HG03558 (cell line): ENCODE measurements at regions not wholly inside any gene's neighbourhood (a gene's known extent, or its start where the extent isn't known, plus 50 kb on each side); places are given as distances from the start of the nearest gene placed in this dataset.
A peak's percentile ranks its signal among the peaks of the same experiment; 100 is the strongest.

Experiments used
- ATAC-seq: cut with Tn5 transposase; IDR thresholded peaks from one replicate; pipeline ENCODE4 v1.9.1; 2021; ENCODE audit warnings: moderate number of reproducible peaks; ENCODE audit not compliant: unreplicated experiment; ENCODE audit errors: extremely low read depth

- ATAC-seq, result no peak
Observed at GRCh38 chr2:35415282-35415681, 940.3 kb upstream of the CRIM1 start.

DNA sequence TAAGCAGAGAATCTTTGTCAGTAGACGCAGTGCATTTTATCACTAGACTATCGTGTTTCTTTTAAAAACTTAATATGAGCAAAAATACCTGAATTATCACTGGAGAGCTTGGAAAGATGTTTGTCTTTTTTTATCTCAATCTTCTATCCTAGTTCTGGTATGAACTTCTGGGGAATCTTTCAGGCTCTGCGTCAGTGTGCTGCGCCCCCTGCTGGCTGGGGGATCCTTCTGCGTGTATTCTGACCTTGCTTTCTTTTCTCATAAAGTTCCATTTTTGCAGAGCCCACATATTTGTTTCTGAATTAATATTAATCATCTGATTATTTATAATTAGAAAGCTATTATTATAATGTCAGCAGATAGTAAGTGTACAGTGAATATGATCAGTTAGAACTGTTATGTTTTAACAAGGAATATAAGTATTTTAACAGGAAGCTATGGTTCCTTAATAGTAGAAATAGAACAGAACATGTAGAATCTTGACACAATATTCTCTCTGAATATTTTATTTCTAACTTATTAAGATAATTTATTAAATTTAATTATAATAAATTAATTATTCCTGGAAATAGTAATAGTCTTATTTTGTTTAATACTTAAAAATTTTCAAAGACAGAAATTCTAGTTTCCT is 945.0 kb upstream of the CRIM1 start:
- ATAC-seq, result peak; percentile 57

DNA sequence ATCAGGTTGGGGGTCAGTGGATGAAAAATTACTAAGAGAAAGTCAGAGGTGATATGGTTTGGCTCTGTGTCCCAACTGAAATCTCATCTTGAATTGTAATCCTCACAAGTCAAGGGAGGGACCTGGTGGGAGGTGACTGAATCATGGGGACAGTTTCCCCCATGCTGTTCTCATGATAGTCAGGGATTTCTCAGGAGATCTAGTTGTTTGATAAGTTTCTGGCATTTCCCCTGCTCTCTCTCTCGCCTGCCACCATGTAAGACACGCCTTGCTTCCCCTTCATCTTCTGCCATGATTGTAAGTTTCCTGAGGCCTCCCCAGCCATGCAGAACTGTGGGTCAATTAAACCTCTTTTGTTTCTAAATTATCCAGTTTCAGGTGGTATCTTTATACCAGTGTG is 945.8 kb upstream of the CRIM1 start:
- no peak for ATAC-seq

GRCh38 chr2:35408320-35408719 is 947.3 kb upstream of the CRIM1 start:
- ATAC-seq, result no peak

GRCh38 chr2:35391736-35392442 is 963.7 kb upstream of the CRIM1 start:
- no peak for ATAC-seq

- no peak for ATAC-seq
Observed at GRCh38 chr2:35378791-35379190, 976.8 kb upstream of the CRIM1 start.

DNA sequence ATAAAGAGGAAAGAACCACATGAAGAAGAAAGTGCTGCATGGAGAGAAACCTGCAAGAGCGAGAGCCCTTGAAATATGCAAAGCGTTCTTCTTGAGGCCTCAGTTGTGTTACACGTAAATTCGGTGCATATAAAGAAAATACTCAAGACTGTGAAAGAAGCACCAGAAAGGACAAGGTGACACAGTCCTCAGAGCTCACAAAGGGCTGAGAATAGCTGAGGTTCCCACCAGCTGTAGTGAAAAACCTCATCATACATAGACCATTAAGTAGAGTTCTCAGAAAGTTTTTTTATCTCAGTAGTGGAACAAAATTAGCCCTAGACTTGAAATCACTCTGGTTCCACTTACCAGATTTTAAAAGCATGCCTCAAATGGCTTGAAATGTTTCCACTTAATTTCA is 980.7 kb upstream of the CRIM1 start:
- ATAC-seq, result no peak

GRCh38 chr2:35365859-35366258 is 989.7 kb upstream of the CRIM1 start:
- ATAC-seq, result no peak

- no peak for ATAC-seq
Observed at GRCh38 chr2:35356332-35356731, 999.2 kb upstream of the CRIM1 start.

- no peak for ATAC-seq
Observed at GRCh38 chr2:35355056-35355455, 1000.5 kb upstream of the CRIM1 start.

GRCh38 chr2:35347561-35347960 is 1008.0 kb upstream of the CRIM1 start:
- ATAC-seq, result no peak

- no peak for ATAC-seq
Observed at GRCh38 chr2:35343135-35343534, 1012.4 kb upstream of the CRIM1 start.

DNA sequence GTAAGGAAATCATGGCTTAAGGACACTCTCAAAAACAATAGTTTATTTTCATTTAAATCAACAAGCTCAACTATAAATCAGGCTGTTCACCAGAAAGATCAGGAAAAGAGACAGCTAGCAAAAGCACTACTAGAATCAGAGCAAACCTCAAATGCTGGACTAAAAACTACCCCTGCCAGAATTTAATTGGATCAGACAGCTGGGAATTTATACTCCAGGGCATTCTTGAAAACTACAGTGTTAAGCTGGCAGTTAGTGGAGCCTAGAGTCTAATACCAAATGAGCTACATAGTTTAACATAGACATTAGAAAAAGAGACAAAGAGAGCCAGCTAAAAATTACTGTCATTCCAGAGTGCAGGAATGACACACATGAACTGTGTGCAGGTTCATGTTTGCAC is 1016.4 kb upstream of the CRIM1 start:
- ATAC-seq, result no peak

- ATAC-seq, result no peak
Observed at GRCh38 chr2:35337922-35338321, 1017.7 kb upstream of the CRIM1 start.

DNA sequence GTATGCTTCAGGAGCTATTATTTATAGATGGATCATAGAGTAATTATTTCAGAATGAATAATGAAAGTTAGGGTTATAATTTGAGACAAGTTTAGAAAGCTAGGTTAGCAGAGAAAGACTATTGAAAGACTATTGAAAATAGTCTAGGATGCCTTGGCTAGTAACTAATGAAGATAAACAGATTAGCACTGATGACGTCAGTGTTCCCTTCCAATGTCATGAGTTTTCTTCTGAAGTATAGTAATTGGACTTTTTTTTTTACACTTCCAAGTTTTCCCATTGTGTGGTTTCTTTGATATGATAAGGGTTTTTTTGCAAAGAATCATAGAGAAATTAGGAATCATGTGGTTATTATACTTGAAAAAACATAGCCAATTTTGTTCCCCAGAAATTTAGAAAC is 1041.5 kb upstream of the CRIM1 start:
- ATAC-seq, result no peak

GRCh38 chr2:35301369-35301768 is 1054.2 kb upstream of the CRIM1 start:
- ATAC-seq, result no peak

- no peak for ATAC-seq
Observed at GRCh38 chr2:35298493-35298892, 1057.1 kb upstream of the CRIM1 start.

GRCh38 chr2:35297403-35297802 is 1058.2 kb upstream of the CRIM1 start:
- ATAC-seq, result no peak

- no peak for ATAC-seq
Observed at GRCh38 chr2:35294636-35295263, 1060.8 kb upstream of the CRIM1 start.

DNA sequence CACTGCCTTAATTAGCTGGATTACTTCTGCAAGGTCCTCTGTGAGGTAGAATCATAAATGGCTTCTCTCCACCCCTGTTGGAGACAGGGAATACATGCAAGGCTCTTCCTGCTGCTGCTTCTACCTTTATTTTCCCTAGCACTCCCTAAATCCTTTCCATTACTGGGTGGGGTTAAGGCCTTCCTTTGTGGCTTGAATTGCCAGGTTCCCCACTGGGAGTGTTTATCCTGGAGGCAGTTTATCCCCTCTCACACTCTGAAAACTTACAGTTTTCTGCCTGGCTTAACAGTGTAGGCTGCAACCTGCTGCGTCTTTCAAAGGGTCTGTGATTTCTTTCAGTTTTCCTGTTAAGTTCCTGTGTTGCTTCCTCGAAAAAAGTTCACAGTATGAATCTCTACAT is 1062.3 kb upstream of the CRIM1 start:
- ATAC-seq, result no peak

DNA sequence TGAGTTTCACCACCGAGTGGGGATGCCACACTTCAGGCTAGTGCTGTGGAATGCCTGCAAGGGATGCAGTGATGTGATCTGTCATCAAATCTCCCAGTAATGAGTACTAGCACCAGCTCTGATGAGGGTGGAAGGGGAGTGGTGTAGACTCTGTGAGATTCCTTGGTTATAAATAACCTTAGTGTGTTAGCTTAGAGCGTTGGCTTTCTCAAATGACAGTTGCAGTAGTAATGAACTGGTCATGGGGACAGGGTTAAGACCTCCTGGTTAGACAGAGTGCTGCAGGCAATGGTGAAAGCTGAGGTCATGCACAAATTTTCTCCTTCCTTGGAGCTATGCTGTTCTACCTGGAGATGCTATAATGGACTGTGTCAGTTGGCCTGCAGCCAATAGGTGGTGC is 1063.4 kb upstream of the CRIM1 start:
- ATAC-seq, result no peak

DNA sequence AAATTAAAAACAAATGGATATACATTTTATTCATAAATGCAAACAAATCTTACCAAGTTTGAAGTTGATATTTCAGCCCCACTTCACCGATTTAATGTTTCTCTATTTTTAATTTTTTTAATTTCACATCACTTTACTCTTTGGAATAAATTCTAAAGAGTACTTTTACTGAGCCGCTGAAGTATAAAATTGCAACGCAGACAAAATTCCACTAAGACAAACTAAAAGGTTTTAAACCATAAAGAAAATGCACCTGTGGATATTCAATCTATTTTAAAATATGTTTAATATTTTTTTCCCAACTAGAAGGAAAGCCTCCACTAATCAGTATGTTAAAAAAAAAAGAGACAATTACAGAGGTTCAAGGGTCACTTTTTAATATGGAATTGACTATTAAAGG is 1073.9 kb upstream of the CRIM1 start:
- no peak for ATAC-seq
